ENCODE measurements at regions not wholly inside any gene's neighbourhood (a gene's known extent, or its start where the extent isn't known, plus 50 kb on each side); places are given as distances from the start of the nearest gene placed in this dataset.

DNA sequence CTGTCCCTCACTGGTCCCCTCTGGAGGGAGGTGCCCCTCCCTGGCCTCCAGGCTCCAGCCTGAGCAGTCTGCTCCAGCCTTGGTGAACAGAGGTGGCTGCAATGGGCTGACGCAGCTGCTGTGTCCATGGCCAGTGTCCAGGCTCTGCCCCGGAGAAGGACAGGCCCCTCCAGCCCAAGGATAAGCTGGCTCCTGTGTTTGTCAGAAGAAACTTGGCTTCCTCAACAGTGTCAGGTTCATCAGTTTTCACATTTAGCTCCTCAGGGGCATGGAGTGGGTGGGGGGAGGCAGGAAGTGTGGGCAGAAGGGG is 402.8 kb downstream of the MATN1 start:
- TF ChIP-seq, protein P1, sequence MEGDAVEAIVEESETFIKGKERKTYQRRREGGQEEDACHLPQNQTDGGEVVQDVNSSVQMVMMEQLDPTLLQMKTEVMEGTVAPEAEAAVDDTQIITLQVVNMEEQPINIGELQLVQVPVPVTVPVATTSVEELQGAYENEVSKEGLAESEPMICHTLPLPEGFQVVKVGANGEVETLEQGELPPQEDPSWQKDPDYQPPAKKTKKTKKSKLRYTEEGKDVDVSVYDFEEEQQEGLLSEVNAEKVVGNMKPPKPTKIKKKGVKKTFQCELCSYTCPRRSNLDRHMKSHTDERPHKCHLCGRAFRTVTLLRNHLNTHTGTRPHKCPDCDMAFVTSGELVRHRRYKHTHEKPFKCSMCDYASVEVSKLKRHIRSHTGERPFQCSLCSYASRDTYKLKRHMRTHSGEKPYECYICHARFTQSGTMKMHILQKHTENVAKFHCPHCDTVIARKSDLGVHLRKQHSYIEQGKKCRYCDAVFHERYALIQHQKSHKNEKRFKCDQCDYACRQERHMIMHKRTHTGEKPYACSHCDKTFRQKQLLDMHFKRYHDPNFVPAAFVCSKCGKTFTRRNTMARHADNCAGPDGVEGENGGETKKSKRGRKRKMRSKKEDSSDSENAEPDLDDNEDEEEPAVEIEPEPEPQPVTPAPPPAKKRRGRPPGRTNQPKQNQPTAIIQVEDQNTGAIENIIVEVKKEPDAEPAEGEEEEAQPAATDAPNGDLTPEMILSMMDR (IDR thresholded peaks at IDR 0.05): no peak
- TF ChIP-seq POLR2A (IDR thresholded peaks at IDR 0.05): no peak
